HCT116 (cell line): ENCODE measurements at regions not wholly inside any gene's neighbourhood (a gene's known extent, or its start where the extent isn't known, plus 50 kb on each side); places are given as distances from the start of the nearest gene placed in this dataset.

Source experiments
- ATAC-seq: fragments of 200-7000 bp; cut with Tn5 transposase; 2 replicates; pipeline ENCODE4 v1.9.1; 2020; ENCODE audit warnings: mild to moderate bottlenecking, moderate library complexity
- BruUV-seq: library from RNA; stranded (reverse); fragments of 400-500 nt; replicated peaks from 2 replicates; lab custom pipeline; 2021; lab: Mats Ljungman, UMichigan
- CTCF ChIA-PET: fragments of 300-600 bp; sonication (Branson Sonifier 250); formaldehyde crosslinking; loops from one replicate; lab custom pipeline; 2021; ENCODE audit warnings: antibody characterized with exemption; lab: Charles Lee
- POLR2A ChIA-PET: fragments of 300-600, 350-600 bp; sonication (Branson Sonifier 250); formaldehyde crosslinking; loops from one replicate; lab custom pipeline; 2021; ENCODE audit warnings: antibody characterized with exemption; lab: Charles Lee
- RAD21 ChIA-PET, 2 experiments: fragments of 300-600 bp; sonication (Branson Sonifier 250); formaldehyde crosslinking; loops; one replicate each; lab custom pipeline; 2023; ENCODE audit warnings: low total read pairs in 2 of 2; ENCODE audit not compliant: uncharacterized antibody in 2 of 2, unreplicated experiment in 2 of 2, low non-redundant PET in 1 of 2; lab: Charles Lee
- DNase-seq: peaks from one replicate; pipeline ENCODE4 v3.0.0-alpha.2; 2010; ENCODE audit warnings: low read depth, low spot score
- H2AFZ ChIP-seq: fragments of 200-600 bp; shearing (Covaris generic), sonication (generic); 2 replicates; pipeline ENCODE4 v1.6.1; 2017; ENCODE audit warnings: low read depth, mixed run types, mixed read lengths, antibody characterized with exemption, low read length; ENCODE audit not compliant: poor library complexity, severe bottlenecking
- H3K27ac ChIP-seq: 2 replicates; pipeline ENCODE4 v1.5.1; 2012; ENCODE audit warnings: low read depth, low read length
- H3K27me3 ChIP-seq: fragments of 200-600 bp; sonication (generic); 2 replicates; pipeline ENCODE4 v1.6.1; 2016; ENCODE audit warnings: mixed run types, low read length, mixed read lengths; ENCODE audit not compliant: insufficient read depth
- H3K36me3 ChIP-seq, 2 experiments: fragments of 200-500 bp in 1 of 2; fragments of 200-600 bp in 1 of 2; sonication (Bioruptor generic) in 1 of 2; sonication (generic) in 1 of 2; 2 replicates each; pipeline versions ENCODE4 v1.5.1 to v1.6.1; 2014 to 2016; ENCODE audit warnings: low read length in 2 of 2, inconsistent platforms in 1 of 2, mixed read lengths in 1 of 2, mixed run types in 1 of 2; ENCODE audit not compliant: insufficient read depth in 2 of 2, control insufficient read depth in 1 of 2
- H3K4me1 ChIP-seq, 2 experiments: fragments of 200-600 bp in 1 of 2; sonication (generic) in 1 of 2; 2 replicates each; pipeline versions ENCODE4 v1.5.1 to v1.6.1; 2012 to 2017; ENCODE audit warnings: low read length in 2 of 2, inconsistent platforms in 1 of 2, mild to moderate bottlenecking in 1 of 2, mixed read lengths in 1 of 2, mixed run types in 1 of 2, moderate library complexity in 1 of 2; ENCODE audit not compliant: insufficient read depth in 2 of 2, control insufficient read depth in 1 of 2
- H3K4me2 ChIP-seq: fragments of 200-600 bp; sonication (generic); 2 replicates; pipeline ENCODE4 v1.6.1; 2017; ENCODE audit warnings: mixed run types, low read length, mixed read lengths
- H3K4me3 ChIP-seq, 2 experiments: fragments of 200-600 bp in 1 of 2; sonication (generic) in 1 of 2; replicated peaks in 1 of 2; 2 replicates each; pipeline ENCODE4 v1.5.1; 2011 to 2016; ENCODE audit warnings: low read length in 2 of 2, control low read depth in 1 of 2, low read depth in 1 of 2, mild to moderate bottlenecking in 1 of 2, mixed read lengths in 1 of 2, mixed run types in 1 of 2
- H3K79me2 ChIP-seq: fragments of 200-600 bp; sonication (generic); 2 replicates; pipeline ENCODE4 v1.6.1; 2017; ENCODE audit warnings: mild to moderate bottlenecking, mixed run types, low read length, moderate library complexity, mixed read lengths; ENCODE audit not compliant: insufficient read depth
- H3K9ac ChIP-seq: fragments of 200-600 bp; sonication (generic); 2 replicates; pipeline ENCODE4 v1.6.1; 2016; ENCODE audit warnings: low read length, mixed read lengths
- H3K9me2 ChIP-seq: fragments of 200-600 bp; sonication (generic), shearing (Covaris generic); 2 replicates; pipeline ENCODE4 v1.6.1; 2017; ENCODE audit warnings: mixed run types, mild to moderate bottlenecking, moderate library complexity; ENCODE audit not compliant: insufficient read depth
- H3K9me3 ChIP-seq, 2 experiments: fragments of 200-500 bp in 1 of 2; fragments of 200-600 bp in 1 of 2; sonication (Bioruptor generic) in 1 of 2; sonication (generic) in 1 of 2; 2 replicates each; pipeline ENCODE4 v1.6.1; 2014 to 2017; ENCODE audit warnings: low read length in 2 of 2, mixed read lengths in 2 of 2, inconsistent platforms in 1 of 2, low read depth in 1 of 2, mild to moderate bottlenecking in 1 of 2, mixed run types in 1 of 2, moderate library complexity in 1 of 2; ENCODE audit not compliant: control insufficient read depth in 1 of 2, insufficient read depth in 1 of 2
- H4K20me1 ChIP-seq: fragments of 200-600 bp; sonication (generic), shearing (Covaris generic); 2 replicates; pipeline ENCODE4 v1.6.1; 2017; ENCODE audit warnings: mixed run types, mild to moderate bottlenecking, moderate library complexity; ENCODE audit not compliant: insufficient read depth
- CBX3 ChIP-seq: IDR thresholded peaks from 2 replicates; pipeline ENCODE4 v1.6.1; 2012; ENCODE audit warnings: low read depth
- CEBPB ChIP-seq: IDR thresholded peaks from 2 replicates; pipeline ENCODE4 v1.6.1; 2012; ENCODE audit warnings: low read depth
- ELF1 ChIP-seq: IDR thresholded peaks from 2 replicates; pipeline ENCODE4 v1.6.1; 2012; ENCODE audit warnings: low read depth, borderline replicate concordance
- EZH2phosphoT487 ChIP-seq: fragments of 200-600 bp; IDR thresholded peaks from 2 replicates; pipeline ENCODE4 v1.6.1; 2018; ENCODE audit warnings: antibody characterized with exemption, borderline replicate concordance
- FOSL1 ChIP-seq: IDR thresholded peaks from 2 replicates; pipeline ENCODE4 v1.6.1; 2012; ENCODE audit warnings: low read depth
- JUND ChIP-seq: IDR thresholded peaks from 2 replicates; pipeline ENCODE4 v1.6.1; 2012
- POLR2A ChIP-seq: IDR thresholded peaks from 2 replicates; pipeline ENCODE4 v1.7.0; 2011; ENCODE audit warnings: borderline replicate concordance; ENCODE audit not compliant: insufficient read depth, insufficient read length; ENCODE audit errors: extremely low read depth
- POLR2AphosphoS5 ChIP-seq: IDR thresholded peaks from 2 replicates; pipeline ENCODE4 v1.6.1; 2011; ENCODE audit warnings: mild to moderate bottlenecking, low read depth, low read length, moderate library complexity
- RAD21 ChIP-seq: IDR thresholded peaks from 2 replicates; pipeline ENCODE4 v1.6.1; 2012; ENCODE audit warnings: low read depth, mild to moderate bottlenecking
- SP1 ChIP-seq: IDR thresholded peaks from 2 replicates; pipeline ENCODE4 v1.6.1; 2012; ENCODE audit warnings: low read depth
- SRF ChIP-seq: IDR thresholded peaks from 2 replicates; pipeline ENCODE4 v1.6.1; 2012; ENCODE audit warnings: low read depth
- TCF7L2 ChIP-seq: IDR thresholded peaks from 2 replicates; pipeline ENCODE4 v1.7.0; 2011; ENCODE audit warnings: borderline replicate concordance, inconsistent platforms; ENCODE audit not compliant: insufficient read depth, insufficient read length; ENCODE audit errors: extremely low read depth
- ZNF274 ChIP-seq: fragments of 200-500 bp; sonication (Bioruptor generic); IDR thresholded peaks from 2 replicates; pipeline ENCODE4 v1.6.1; 2014; ENCODE audit warnings: mild to moderate bottlenecking, low read depth, low read length, inconsistent platforms
- intact Hi-C: fragments of 100-400 bp; cut with micrococcal nuclease; formaldehyde crosslinking; loops from 2 replicates; pipeline ENCODE4 v1.10.0; 2022
- TF ChIP-seq, protein P1 (sequence below): IDR thresholded peaks from 2 replicates; pipeline ENCODE4 v1.6.1; 2012
- TF ChIP-seq, protein P2 (sequence below): IDR thresholded peaks from 2 replicates; pipeline ENCODE4 v1.6.1; 2012
- TF ChIP-seq, protein P3 (sequence below): IDR thresholded peaks from 2 replicates; pipeline ENCODE4 v1.6.1; 2012; ENCODE audit warnings: low read depth

DNA sequence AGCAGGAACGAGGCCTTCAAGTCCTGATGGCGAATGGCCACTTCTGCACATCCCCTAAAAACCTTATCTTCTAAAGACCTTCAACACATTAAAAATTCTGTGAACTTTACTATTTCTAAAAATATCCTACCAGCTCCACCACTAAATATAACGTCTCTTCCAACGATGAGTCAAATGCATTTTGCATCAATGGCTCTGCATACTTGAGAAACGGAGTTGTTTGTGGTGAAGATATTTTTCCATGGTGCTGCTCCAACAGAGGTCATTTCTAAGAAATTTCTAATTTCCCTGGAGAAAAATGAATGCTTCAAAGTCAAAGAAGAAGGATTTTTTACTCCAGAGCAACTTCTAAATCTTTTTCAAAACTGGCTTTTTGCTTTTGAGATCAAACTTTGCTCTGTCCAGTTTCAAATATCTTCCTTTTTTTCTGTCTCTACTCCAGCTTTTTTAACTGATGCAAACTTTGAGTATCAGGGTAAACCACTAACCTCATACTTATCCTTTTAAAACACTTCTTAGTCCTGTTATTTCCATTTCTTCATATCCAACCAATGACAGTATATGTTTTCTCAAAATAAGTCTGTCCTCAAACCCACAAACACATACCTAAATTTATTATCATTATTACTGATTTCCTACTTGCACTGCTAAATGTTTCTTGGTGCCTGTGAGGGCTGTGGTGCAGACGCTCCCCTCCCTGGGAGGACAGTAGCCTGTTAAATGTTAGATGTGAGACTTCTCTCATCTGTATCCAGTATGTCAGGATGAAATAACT lies 258.1 kb downstream of the KLF6 start:
- no peak overlapping the region for H3K4me3 ChIP-seq
- intact Hi-C loops, result no loop called here
- no peak for DNase-seq

DNA sequence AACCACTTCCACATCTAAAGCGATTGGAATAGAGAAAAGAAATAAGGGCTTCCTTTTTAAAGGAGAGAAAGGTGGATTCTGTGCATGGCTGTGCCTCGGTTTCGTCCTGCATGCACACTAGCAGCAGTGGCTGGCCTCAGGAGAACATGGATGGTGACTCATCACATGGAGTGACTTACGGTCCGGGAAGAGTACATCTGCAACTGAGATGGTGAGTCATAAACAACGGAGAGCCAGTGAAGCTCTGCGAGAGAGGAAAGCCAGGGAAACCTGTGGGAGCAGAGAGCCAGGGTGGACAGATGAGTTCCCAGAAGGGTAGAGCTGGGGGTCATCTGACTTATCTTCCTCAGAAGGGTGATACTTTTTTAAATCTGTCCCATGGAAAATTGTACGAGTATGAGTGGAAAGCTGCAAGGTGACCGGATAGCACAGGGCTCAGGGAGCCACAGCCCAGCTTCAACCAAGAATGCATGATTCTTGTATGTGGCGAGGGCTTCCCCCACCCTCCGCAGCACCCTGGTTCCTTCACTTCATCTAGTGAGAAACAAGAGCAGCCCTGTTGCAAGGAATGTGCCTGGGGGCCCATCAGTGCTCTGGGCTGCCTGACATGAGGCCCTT lies 259.1 kb downstream of the KLF6 start:
- peak; percentile 76 for DNase-seq
- Histone ChIP-seq H4K20me1 (no peaks in the 10 kb centered on the region), H3K27me3 (no peaks in the 10 kb centered on the region), H3K27ac (no peak overlapping the region), H3K4me2 (peak overlapping the region; percentile 45), H3K9me3 (no peaks in the 10 kb centered on the region), H3K9me2 (no peaks in the 10 kb centered on the region), H3K9ac (no peak overlapping the region), H3K36me3 (no peaks in the 10 kb centered on the region), H3K79me2 (no peaks in the 10 kb centered on the region), H3K4me3 (no peak overlapping the region), H2AFZ (peak overlapping the region; percentile 63), H3K4me1 (peaks cover 3 to 28% of the 10 kb centered on the region in 2 experiments; a peak in 3 of 4 replicates)
- intact Hi-C loops, result no loop called here
- ChIA-PET RAD21 (no interaction called here), CTCF (no interaction called here), POLR2A (no interaction called here)
- no TSS peak for BruUV-seq
- peak; percentile 98 for ATAC-seq
- TF ChIP-seq POLR2AphosphoS5 (peak; percentile 37; the same call in 1 of the 2 replicates), CBX3 (peak; percentile 89), EZH2phosphoT487 (no peak), JUND (peak; percentile 95), RAD21 (peak; percentile 20; the same call in 1 of the 2 replicates), POLR2A (no peak), ELF1 (no peak), CEBPB (no peak), TCF7L2 (no peak), ZNF274 (no peak), SP1 (peak; percentile 66), SRF (0 out of 2 replicates have a peak, but pooled peaks have one; percentile 55), FOSL1 (peak; percentile 91)
- TF ChIP-seq, protein P1, sequence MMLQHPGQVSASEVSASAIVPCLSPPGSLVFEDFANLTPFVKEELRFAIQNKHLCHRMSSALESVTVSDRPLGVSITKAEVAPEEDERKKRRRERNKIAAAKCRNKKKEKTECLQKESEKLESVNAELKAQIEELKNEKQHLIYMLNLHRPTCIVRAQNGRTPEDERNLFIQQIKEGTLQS, result no peak
- TF ChIP-seq, protein P2, sequence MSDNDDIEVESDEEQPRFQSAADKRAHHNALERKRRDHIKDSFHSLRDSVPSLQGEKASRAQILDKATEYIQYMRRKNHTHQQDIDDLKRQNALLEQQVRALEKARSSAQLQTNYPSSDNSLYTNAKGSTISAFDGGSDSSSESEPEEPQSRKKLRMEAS, result peak; percentile 75; the same call in 1 of the 2 replicates
- TF ChIP-seq, protein P3, sequence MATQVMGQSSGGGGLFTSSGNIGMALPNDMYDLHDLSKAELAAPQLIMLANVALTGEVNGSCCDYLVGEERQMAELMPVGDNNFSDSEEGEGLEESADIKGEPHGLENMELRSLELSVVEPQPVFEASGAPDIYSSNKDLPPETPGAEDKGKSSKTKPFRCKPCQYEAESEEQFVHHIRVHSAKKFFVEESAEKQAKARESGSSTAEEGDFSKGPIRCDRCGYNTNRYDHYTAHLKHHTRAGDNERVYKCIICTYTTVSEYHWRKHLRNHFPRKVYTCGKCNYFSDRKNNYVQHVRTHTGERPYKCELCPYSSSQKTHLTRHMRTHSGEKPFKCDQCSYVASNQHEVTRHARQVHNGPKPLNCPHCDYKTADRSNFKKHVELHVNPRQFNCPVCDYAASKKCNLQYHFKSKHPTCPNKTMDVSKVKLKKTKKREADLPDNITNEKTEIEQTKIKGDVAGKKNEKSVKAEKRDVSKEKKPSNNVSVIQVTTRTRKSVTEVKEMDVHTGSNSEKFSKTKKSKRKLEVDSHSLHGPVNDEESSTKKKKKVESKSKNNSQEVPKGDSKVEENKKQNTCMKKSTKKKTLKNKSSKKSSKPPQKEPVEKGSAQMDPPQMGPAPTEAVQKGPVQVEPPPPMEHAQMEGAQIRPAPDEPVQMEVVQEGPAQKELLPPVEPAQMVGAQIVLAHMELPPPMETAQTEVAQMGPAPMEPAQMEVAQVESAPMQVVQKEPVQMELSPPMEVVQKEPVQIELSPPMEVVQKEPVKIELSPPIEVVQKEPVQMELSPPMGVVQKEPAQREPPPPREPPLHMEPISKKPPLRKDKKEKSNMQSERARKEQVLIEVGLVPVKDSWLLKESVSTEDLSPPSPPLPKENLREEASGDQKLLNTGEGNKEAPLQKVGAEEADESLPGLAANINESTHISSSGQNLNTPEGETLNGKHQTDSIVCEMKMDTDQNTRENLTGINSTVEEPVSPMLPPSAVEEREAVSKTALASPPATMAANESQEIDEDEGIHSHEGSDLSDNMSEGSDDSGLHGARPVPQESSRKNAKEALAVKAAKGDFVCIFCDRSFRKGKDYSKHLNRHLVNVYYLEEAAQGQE, result no peak

More for the DNA sequence above, 258.1 kb downstream of the KLF6 start:
- Histone ChIP-seq H2AFZ (no peak overlapping the region), H3K9me2 (no peaks in the 10 kb centered on the region), H3K27me3 (no peaks in the 10 kb centered on the region), H3K27ac (no peak overlapping the region), H3K4me1 (peaks cover 3 to 32% of the 10 kb centered on the region in 2 experiments; a peak in 3 of 4 replicates), H3K36me3 (no peaks in the 10 kb centered on the region), H4K20me1 (no peaks in the 10 kb centered on the region), H3K4me2 (no peak overlapping the region), H3K9ac (no peak overlapping the region), H3K9me3 (no peaks in the 10 kb centered on the region), H3K79me2 (no peaks in the 10 kb centered on the region)
- ChIA-PET CTCF (no interaction called here), POLR2A (no interaction called here), RAD21 (no interaction called here)
- TF ChIP-seq POLR2AphosphoS5 (no peak), SRF (no peak)
- no peak for ATAC-seq
- no TSS peak for BruUV-seq
